Panc1 (cell line): ENCODE measurements at regions not wholly inside any gene's neighbourhood (a gene's known extent, or its start where the extent isn't known, plus 50 kb on each side); places are given as distances from the start of the nearest gene placed in this dataset.

Experiments used
- ATAC-seq: fragments of 200-7000 bp; cut with Tn5 transposase; 2 replicates; pipeline ENCODE4 v1.9.1; 2020; ENCODE audit warnings: mild to moderate bottlenecking, moderate library complexity
- BruUV-seq: library from RNA; stranded (reverse); fragments of 400-500 nt; replicated peaks from 2 replicates; lab custom pipeline; 2021; lab: Mats Ljungman, UMichigan
- CTCF ChIA-PET: fragments of 300-600 bp; sonication (Branson Sonifier 250); formaldehyde crosslinking; loops from one replicate; lab custom pipeline; 2022; ENCODE audit warnings: antibody characterized with exemption; lab: Charles Lee
- POLR2A ChIA-PET: fragments of 300-600 bp; sonication (Branson Sonifier 250); formaldehyde crosslinking; loops from one replicate; lab custom pipeline; 2022; ENCODE audit warnings: antibody characterized with exemption; lab: Charles Lee
- DNase-seq: peaks from one replicate; pipeline ENCODE4 v3.0.0-alpha.2; 2010; ENCODE audit warnings: low read depth, low spot score
- H3K27ac ChIP-seq: 2 replicates; pipeline ENCODE4 v1.5.1; 2011; ENCODE audit warnings: mild to moderate bottlenecking, low read length, inconsistent platforms
- H3K27me3 ChIP-seq: fragments of 200-500 bp; sonication (Bioruptor generic); 2 replicates; pipeline ENCODE4 v1.6.0; 2014; ENCODE audit warnings: low read length, inconsistent platforms; ENCODE audit not compliant: control insufficient read depth, insufficient read depth
- H3K36me3 ChIP-seq: fragments of 200-500 bp; sonication (Bioruptor generic); 2 replicates; pipeline ENCODE4 v1.5.1; 2014; ENCODE audit warnings: inconsistent platforms, mild to moderate bottlenecking, low read length, moderate library complexity; ENCODE audit not compliant: control insufficient read depth, insufficient read depth
- H3K4me1 ChIP-seq: 2 replicates; pipeline ENCODE4 v1.5.1; 2011; ENCODE audit warnings: inconsistent platforms, mild to moderate bottlenecking, low read length, moderate library complexity; ENCODE audit not compliant: control insufficient read depth, insufficient read depth
- H3K4me3 ChIP-seq, 2 experiments: 2 replicates each; pipeline ENCODE4 v1.5.1; 2011 to 2012; ENCODE audit warnings: low read depth in 2 of 2, low read length in 2 of 2, mild to moderate bottlenecking in 2 of 2, inconsistent platforms in 1 of 2, moderate library complexity in 1 of 2
- H3K9me3 ChIP-seq: fragments of 200-500 bp; sonication (Bioruptor generic); 2 replicates; pipeline ENCODE4 v1.5.1; 2014; ENCODE audit warnings: low read depth, mild to moderate bottlenecking, inconsistent platforms, low read length, moderate library complexity; ENCODE audit not compliant: control insufficient read depth, insufficient read depth
- POLR2AphosphoS5 ChIP-seq: IDR thresholded peaks from 2 replicates; pipeline ENCODE4 v1.6.1; 2012; ENCODE audit warnings: mild to moderate bottlenecking, low read depth, low read length, moderate library complexity
- SIN3A ChIP-seq: IDR thresholded peaks from 2 replicates; pipeline ENCODE4 v1.6.1; 2012; ENCODE audit warnings: low read depth, mild to moderate bottlenecking, low read length, moderate library complexity, borderline replicate concordance; ENCODE audit not compliant: insufficient read depth
- TCF7L2 ChIP-seq: IDR thresholded peaks from 2 replicates; pipeline ENCODE4 v1.6.1; 2011; ENCODE audit warnings: mild to moderate bottlenecking, low read depth, low read length, inconsistent platforms
- in situ Hi-C: cut with HindIII; loops from 2 replicates; pipeline ENCODE4 v1.10.0; 2016; ENCODE audit warnings: low sequenced_read_pairs, low pct_unique_long_range_greater_than_20kb
- intact Hi-C: fragments of 100-400 bp; cut with micrococcal nuclease; formaldehyde crosslinking; loops from one replicate; pipeline ENCODE4 v1.10.0; 2022; ENCODE audit not compliant: unreplicated experiment
- TF ChIP-seq, protein P1 (sequence below): fragments of 450-650 bp; IDR thresholded peaks from 2 replicates; pipeline ENCODE4 v1.5.1; 2017; ENCODE audit warnings: mild to moderate bottlenecking
- TF ChIP-seq, protein P2 (sequence below), 2 experiments: IDR thresholded peaks; 2 replicates each; pipeline ENCODE4 v1.6.1; 2011 to 2012; ENCODE audit warnings: low read depth in 2 of 2, control low read depth in 1 of 2, low read length in 1 of 2, mild to moderate bottlenecking in 1 of 2, moderate library complexity in 1 of 2; ENCODE audit not compliant: insufficient read depth in 1 of 2

DNA sequence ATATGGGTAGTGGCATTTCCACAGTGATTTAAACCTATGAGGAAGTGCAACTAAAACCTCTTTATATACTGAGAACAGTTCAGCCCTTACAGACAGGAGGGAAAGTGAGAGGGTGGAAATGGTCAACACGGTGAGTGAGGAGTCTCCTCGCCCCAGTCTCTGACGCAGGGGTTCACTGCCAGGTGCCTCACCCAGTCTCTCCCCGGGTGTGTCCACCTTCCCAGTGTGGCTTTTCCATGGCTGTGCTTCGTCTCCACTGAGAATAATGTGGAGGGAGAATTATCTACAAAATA, 116.6 kb upstream of the TOP3B start:
- Histone ChIP-seq H3K27ac (no peak overlapping the region), H3K36me3 (no peaks in the 10 kb centered on the region), H3K9me3 (no peaks in the 10 kb centered on the region), H3K27me3 (no peaks in the 10 kb centered on the region), H3K4me3 (no peak overlapping the region), H3K4me1 (no peaks in the 10 kb centered on the region)
- TF ChIP-seq SIN3A = no peak
- TF ChIP-seq, protein P1, sequence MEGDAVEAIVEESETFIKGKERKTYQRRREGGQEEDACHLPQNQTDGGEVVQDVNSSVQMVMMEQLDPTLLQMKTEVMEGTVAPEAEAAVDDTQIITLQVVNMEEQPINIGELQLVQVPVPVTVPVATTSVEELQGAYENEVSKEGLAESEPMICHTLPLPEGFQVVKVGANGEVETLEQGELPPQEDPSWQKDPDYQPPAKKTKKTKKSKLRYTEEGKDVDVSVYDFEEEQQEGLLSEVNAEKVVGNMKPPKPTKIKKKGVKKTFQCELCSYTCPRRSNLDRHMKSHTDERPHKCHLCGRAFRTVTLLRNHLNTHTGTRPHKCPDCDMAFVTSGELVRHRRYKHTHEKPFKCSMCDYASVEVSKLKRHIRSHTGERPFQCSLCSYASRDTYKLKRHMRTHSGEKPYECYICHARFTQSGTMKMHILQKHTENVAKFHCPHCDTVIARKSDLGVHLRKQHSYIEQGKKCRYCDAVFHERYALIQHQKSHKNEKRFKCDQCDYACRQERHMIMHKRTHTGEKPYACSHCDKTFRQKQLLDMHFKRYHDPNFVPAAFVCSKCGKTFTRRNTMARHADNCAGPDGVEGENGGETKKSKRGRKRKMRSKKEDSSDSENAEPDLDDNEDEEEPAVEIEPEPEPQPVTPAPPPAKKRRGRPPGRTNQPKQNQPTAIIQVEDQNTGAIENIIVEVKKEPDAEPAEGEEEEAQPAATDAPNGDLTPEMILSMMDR = no peak
- no peak for TF ChIP-seq TCF7L2
- TF ChIP-seq POLR2AphosphoS5 = no peak
- TF ChIP-seq, protein P2, sequence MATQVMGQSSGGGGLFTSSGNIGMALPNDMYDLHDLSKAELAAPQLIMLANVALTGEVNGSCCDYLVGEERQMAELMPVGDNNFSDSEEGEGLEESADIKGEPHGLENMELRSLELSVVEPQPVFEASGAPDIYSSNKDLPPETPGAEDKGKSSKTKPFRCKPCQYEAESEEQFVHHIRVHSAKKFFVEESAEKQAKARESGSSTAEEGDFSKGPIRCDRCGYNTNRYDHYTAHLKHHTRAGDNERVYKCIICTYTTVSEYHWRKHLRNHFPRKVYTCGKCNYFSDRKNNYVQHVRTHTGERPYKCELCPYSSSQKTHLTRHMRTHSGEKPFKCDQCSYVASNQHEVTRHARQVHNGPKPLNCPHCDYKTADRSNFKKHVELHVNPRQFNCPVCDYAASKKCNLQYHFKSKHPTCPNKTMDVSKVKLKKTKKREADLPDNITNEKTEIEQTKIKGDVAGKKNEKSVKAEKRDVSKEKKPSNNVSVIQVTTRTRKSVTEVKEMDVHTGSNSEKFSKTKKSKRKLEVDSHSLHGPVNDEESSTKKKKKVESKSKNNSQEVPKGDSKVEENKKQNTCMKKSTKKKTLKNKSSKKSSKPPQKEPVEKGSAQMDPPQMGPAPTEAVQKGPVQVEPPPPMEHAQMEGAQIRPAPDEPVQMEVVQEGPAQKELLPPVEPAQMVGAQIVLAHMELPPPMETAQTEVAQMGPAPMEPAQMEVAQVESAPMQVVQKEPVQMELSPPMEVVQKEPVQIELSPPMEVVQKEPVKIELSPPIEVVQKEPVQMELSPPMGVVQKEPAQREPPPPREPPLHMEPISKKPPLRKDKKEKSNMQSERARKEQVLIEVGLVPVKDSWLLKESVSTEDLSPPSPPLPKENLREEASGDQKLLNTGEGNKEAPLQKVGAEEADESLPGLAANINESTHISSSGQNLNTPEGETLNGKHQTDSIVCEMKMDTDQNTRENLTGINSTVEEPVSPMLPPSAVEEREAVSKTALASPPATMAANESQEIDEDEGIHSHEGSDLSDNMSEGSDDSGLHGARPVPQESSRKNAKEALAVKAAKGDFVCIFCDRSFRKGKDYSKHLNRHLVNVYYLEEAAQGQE (IDR thresholded peaks at IDR 0.05; ENCODE audit: insufficient read depth in 1 of 2, low read depth in 2 of 2, low read length in 1 of 2) = no peak
- POLR2A ChIA-PET = no interaction called here
- in situ Hi-C loops = no loop called here
- intact Hi-C loops = no loop called here
- DNase-seq (no peak), ATAC-seq (no peak)
- CTCF ChIA-PET = no interaction called here
- BruUV-seq = no TSS peak

DNA sequence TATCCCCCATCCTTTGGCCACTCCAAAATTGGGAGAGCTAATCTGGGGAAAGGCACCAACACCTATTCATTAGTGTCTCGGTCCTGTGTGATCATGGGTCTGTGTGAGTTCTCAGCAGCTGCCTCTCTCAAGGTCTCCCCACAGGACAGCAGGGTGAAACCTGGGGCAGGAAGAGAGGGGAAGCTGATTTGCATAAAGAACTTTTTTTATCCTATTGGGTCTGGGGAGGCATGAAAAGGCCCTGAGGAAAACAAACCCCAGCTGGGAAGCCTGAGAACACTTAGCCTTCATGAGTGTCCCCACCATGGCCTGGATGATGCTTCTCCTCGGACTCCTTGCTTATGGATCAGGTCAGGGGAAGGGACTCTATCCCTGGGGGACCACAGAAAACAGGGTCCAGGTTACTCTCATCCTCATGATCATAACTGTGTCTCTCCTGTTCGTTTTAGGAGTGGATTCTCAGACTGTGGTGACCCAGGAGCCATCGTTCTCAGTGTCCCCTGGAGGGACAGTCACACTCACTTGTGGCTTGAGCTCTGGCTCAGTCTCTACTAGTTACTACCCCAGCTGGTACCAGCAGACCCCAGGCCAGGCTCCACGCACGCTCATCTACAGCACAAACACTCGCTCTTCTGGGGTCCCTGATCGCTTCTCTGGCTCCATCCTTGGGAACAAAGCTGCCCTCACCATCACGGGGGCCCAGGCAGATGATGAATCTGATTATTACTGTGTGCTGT, 116.0 kb upstream of the TOP3B start:
- in situ Hi-C loops = no loop called here
- intact Hi-C loops = no loop called here
- ChIA-PET CTCF (no interaction called here), POLR2A (no interaction called here)
- H3K27me3 ChIP-seq = no peaks in the 10 kb centered on the region; the same call in 1 of the 2 replicates
- ATAC-seq (no peak), DNase-seq (no peak)
- no peaks in the 10 kb centered on the region for H3K9me3 ChIP-seq
- H3K36me3 ChIP-seq = no peaks in the 10 kb centered on the region
- no peaks in the 10 kb centered on the region for H3K4me1 ChIP-seq
- no peak overlapping the region for H3K4me3 ChIP-seq
- no peak overlapping the region for H3K27ac ChIP-seq
- BruUV-seq = no TSS peak
- TF ChIP-seq POLR2AphosphoS5 = no peak
- TF ChIP-seq, protein P2 (IDR thresholded peaks at IDR 0.05; ENCODE audit: insufficient read depth in 1 of 2, low read depth in 2 of 2, low read length in 1 of 2) = no peak
- TF ChIP-seq SIN3A = no peak
- TF ChIP-seq, protein P1 = no peak
- no peak for TF ChIP-seq TCF7L2
